SK-N-SH (cell line): ENCODE measurements at regions not wholly inside any gene's neighbourhood (a gene's known extent, or its start where the extent isn't known, plus 50 kb on each side); places are given as distances from the start of the nearest gene placed in this dataset.
A peak's percentile ranks its signal among the peaks of the same experiment; 100 is the strongest.

ENCODE experiments used
- CTCF ChIP-seq: fragments of 200-600 bp; sonication (generic); IDR thresholded peaks from 2 replicates; pipeline ENCODE4 v1.6.1; 2017; ENCODE audit warnings: antibody characterized with exemption, mild to moderate bottlenecking, moderate library complexity
- EZH2phosphoT487 ChIP-seq: fragments of 200-600 bp; sonication (generic); IDR thresholded peaks from 2 replicates; pipeline ENCODE4 v1.6.1; 2017; ENCODE audit warnings: low read depth, mixed run types, mild to moderate bottlenecking, antibody characterized with exemption, moderate library complexity, borderline replicate concordance
- FOSL2 ChIP-seq: IDR thresholded peaks from 2 replicates; pipeline ENCODE4 v1.4.0; 2012; ENCODE audit warnings: low read depth, mild to moderate bottlenecking, moderate library complexity, borderline replicate concordance
- FOXJ3 ChIP-seq: sonication (generic); formaldehyde crosslinking; IDR thresholded peaks from 2 replicates; pipeline ENCODE4 v1.5.1; 2020; ENCODE audit warnings: mild to moderate bottlenecking, missing genetic modification reagents
- FOXM1 ChIP-seq: IDR thresholded peaks from 2 replicates; pipeline ENCODE4 v1.4.0; 2012; ENCODE audit warnings: low read depth, mild to moderate bottlenecking
- JUND ChIP-seq: IDR thresholded peaks from 2 replicates; pipeline ENCODE4 v1.4.0; 2012
- MXI1 ChIP-seq: IDR thresholded peaks from 2 replicates; pipeline ENCODE4 v1.6.1; 2012; ENCODE audit warnings: mild to moderate bottlenecking, low read depth, low read length, improper control_type of control experiment
- NFIC ChIP-seq: IDR thresholded peaks from 2 replicates; pipeline ENCODE4 v1.4.0; 2012; ENCODE audit warnings: borderline replicate concordance
- NRF1 ChIP-seq: IDR thresholded peaks from 2 replicates; pipeline ENCODE4 v1.6.1; 2012; ENCODE audit warnings: low read depth, mild to moderate bottlenecking, low read length
- PBX3 ChIP-seq: IDR thresholded peaks from 2 replicates; pipeline ENCODE4; 2012
- POLR2AphosphoS5 ChIP-seq: IDR thresholded peaks from 2 replicates; pipeline ENCODE4 v1.6.1; 2012; ENCODE audit warnings: low read depth, low read length
- RAD21 ChIP-seq: IDR thresholded peaks from 2 replicates; pipeline ENCODE4 v1.6.1; 2012; ENCODE audit warnings: mild to moderate bottlenecking, low read length
- RCOR1 ChIP-seq: fragments of 150-350 bp; IDR thresholded peaks from 2 replicates; pipeline ENCODE4 v1.6.1; 2017; ENCODE audit warnings: antibody characterized with exemption, low read length
- RFX5 ChIP-seq: IDR thresholded peaks from 2 replicates; pipeline ENCODE4 v1.6.1; 2012; ENCODE audit warnings: mild to moderate bottlenecking, improper control_type of control experiment, low read length
- RXRA ChIP-seq: IDR thresholded peaks from 2 replicates; pipeline ENCODE4 v1.4.0; 2012; ENCODE audit warnings: low read depth, mild to moderate bottlenecking, borderline replicate concordance
- SIN3A ChIP-seq: IDR thresholded peaks from 2 replicates; pipeline ENCODE4 v1.6.1; 2012; ENCODE audit warnings: low read depth, mild to moderate bottlenecking, low read length, moderate library complexity, borderline replicate concordance
- SMC3 ChIP-seq: IDR thresholded peaks from 2 replicates; pipeline ENCODE4 v1.6.1; 2012; ENCODE audit warnings: low read depth, low read length, improper control_type of control experiment
- TAF1 ChIP-seq: IDR thresholded peaks from 2 replicates; pipeline ENCODE4 v1.6.1; 2012; ENCODE audit warnings: low read depth, mild to moderate bottlenecking, low read length, moderate library complexity, borderline replicate concordance
- TCF12 ChIP-seq: IDR thresholded peaks from 2 replicates; pipeline ENCODE4 v1.4.0; 2012
- USF2 ChIP-seq: fragments of 150-350 bp; IDR thresholded peaks from 2 replicates; pipeline ENCODE4 v1.6.1; 2017; ENCODE audit warnings: antibody characterized with exemption, low read length, low read depth, borderline replicate concordance
- YY1 ChIP-seq: IDR thresholded peaks from 2 replicates; pipeline ENCODE4 v1.4.0; 2012; ENCODE audit warnings: low read depth, mild to moderate bottlenecking
- TF ChIP-seq, protein P1 (sequence below): IDR thresholded peaks from 2 replicates; pipeline ENCODE4 v1.4.0; 2012; ENCODE audit warnings: low read depth, borderline replicate concordance
- TF ChIP-seq, protein P2 (sequence below): IDR thresholded peaks from 2 replicates; pipeline ENCODE4 v1.4.0; 2012; ENCODE audit warnings: low read depth, borderline replicate concordance

DNA sequence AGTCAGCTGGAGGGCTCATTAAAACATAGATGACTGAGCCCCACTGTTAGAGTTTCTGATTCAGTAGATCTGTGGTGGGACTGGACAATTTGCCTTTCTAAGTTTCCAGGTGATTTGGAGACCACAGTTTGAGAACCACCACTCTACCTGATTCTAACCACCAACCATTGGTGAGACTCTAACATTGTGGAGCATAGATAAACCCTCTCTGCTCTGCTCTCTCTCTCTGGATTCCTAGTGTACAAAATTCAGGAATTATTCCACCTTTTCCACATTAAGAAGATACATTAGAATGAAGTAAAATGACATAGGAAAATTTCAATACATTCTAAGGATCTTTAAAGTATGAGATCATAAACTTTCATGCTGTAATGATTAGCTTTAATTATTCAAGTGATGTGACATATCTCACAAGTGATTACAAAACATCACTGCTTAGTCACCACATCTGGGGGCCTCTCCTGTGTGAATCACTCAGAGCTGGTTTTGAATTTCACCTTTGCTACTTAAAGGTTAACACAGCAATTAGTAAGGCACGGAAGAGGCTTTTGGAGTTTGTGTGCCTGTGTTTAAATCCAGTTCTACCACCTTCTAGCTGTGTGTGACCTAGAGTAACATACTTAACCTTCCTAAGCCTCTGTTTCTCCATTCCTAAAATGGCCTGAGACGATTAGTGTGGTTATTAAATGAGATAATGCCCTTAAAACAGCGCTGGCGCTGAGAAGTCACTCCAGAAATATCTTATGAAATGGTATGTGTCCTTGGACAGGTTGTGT, 78.5 kb upstream of the NBEA start (continued):
- no peak for TF ChIP-seq USF2
- no peak for TF ChIP-seq RCOR1
- TF ChIP-seq SIN3A, result no peak
- TF ChIP-seq FOXM1, result no peak
- TF ChIP-seq NFIC, result no peak
- TF ChIP-seq RXRA, result no peak
- no peak for TF ChIP-seq POLR2AphosphoS5
- no peak for TF ChIP-seq FOXJ3
- peak; percentile 71 for TF ChIP-seq FOSL2
- no peak for TF ChIP-seq TAF1
- TF ChIP-seq TCF12, result peak; percentile 68
- TF ChIP-seq RAD21, result no peak
- TF ChIP-seq PBX3, result peak; percentile 70
- TF ChIP-seq, protein P1, sequence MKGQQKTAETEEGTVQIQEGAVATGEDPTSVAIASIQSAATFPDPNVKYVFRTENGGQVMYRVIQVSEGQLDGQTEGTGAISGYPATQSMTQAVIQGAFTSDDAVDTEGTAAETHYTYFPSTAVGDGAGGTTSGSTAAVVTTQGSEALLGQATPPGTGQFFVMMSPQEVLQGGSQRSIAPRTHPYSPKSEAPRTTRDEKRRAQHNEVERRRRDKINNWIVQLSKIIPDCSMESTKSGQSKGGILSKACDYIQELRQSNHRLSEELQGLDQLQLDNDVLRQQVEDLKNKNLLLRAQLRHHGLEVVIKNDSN, result no peak
- peak; percentile 67 for TF ChIP-seq JUND
- no peak for TF ChIP-seq EZH2phosphoT487
- TF ChIP-seq, protein P2, sequence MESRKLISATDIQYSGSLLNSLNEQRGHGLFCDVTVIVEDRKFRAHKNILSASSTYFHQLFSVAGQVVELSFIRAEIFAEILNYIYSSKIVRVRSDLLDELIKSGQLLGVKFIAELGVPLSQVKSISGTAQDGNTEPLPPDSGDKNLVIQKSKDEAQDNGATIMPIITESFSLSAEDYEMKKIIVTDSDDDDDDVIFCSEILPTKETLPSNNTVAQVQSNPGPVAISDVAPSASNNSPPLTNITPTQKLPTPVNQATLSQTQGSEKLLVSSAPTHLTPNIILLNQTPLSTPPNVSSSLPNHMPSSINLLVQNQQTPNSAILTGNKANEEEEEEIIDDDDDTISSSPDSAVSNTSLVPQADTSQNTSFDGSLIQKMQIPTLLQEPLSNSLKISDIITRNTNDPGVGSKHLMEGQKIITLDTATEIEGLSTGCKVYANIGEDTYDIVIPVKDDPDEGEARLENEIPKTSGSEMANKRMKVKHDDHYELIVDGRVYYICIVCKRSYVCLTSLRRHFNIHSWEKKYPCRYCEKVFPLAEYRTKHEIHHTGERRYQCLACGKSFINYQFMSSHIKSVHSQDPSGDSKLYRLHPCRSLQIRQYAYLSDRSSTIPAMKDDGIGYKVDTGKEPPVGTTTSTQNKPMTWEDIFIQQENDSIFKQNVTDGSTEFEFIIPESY, result no peak
- no peak for TF ChIP-seq NRF1
- no peak for TF ChIP-seq CTCF
- no peak for TF ChIP-seq RFX5
- TF ChIP-seq SMC3, result no peak
- no peak for TF ChIP-seq YY1
- no peak for TF ChIP-seq MXI1
